Mesenchymal stem cell (in vitro differentiated cells and primary cell): ENCODE measurements at regions not wholly inside any gene's neighbourhood (a gene's known extent, or its start where the extent isn't known, plus 50 kb on each side); places are given as distances from the start of the nearest gene placed in this dataset.

Experiments
- DNase-seq: peaks from one replicate; pipeline ENCODE4 v3.0.0-alpha.2; 2013
- H2AFZ ChIP-seq: one replicate; pipeline ENCODE4 v1.6.1; 2013; ENCODE audit warnings: low read depth, mild to moderate bottlenecking, control low read depth, inconsistent platforms, low read length, moderate library complexity
- H2AK5ac ChIP-seq: 2 replicates; pipeline ENCODE4 v1.6.1; 2013; ENCODE audit warnings: low read length, moderate library complexity, mild to moderate bottlenecking, inconsistent platforms; ENCODE audit not compliant: severe bottlenecking
- H2BK120ac ChIP-seq: one replicate; pipeline ENCODE4 v1.6.1; 2013; ENCODE audit warnings: low read depth, mild to moderate bottlenecking, inconsistent platforms, low read length, moderate library complexity
- H2BK12ac ChIP-seq, 2 experiments: one replicate each; pipeline ENCODE4 v1.6.1; 2013; ENCODE audit warnings: inconsistent platforms in 2 of 2, low read length in 2 of 2, mild to moderate bottlenecking in 2 of 2, moderate library complexity in 2 of 2, control low read depth in 1 of 2
- H2BK15ac ChIP-seq: one replicate; pipeline ENCODE4 v1.6.1; 2013; ENCODE audit warnings: mild to moderate bottlenecking, low read depth, inconsistent platforms; ENCODE audit not compliant: poor library complexity, severe bottlenecking
- H2BK5ac ChIP-seq: 2 replicates; pipeline ENCODE4 v1.6.1; 2013; ENCODE audit warnings: low read depth, mild to moderate bottlenecking, low read length, control low read depth, inconsistent platforms; ENCODE audit not compliant: poor library complexity, severe bottlenecking
- H3K14ac ChIP-seq, 2 experiments: one replicate each; pipeline ENCODE4 v1.6.1; 2013; ENCODE audit warnings: inconsistent platforms in 2 of 2, low read length in 2 of 2, control low read depth in 1 of 2, mild to moderate bottlenecking in 1 of 2, moderate library complexity in 1 of 2
- H3K18ac ChIP-seq, 2 experiments: one replicate each; pipeline ENCODE4 v1.6.1; 2013; ENCODE audit warnings: inconsistent platforms in 2 of 2, low read length in 2 of 2, control low read depth in 1 of 2, low read depth in 1 of 2, mild to moderate bottlenecking in 1 of 2
- H3K23ac ChIP-seq, 2 experiments: one replicate each; pipeline ENCODE4 v1.6.1; 2013; ENCODE audit warnings: inconsistent platforms in 2 of 2, low read length in 2 of 2, mild to moderate bottlenecking in 2 of 2, moderate library complexity in 2 of 2, control low read depth in 1 of 2
- H3K27ac ChIP-seq: 2 replicates; pipeline ENCODE4 v1.5.1; 2013; ENCODE audit warnings: mild to moderate bottlenecking, moderate library complexity, low read length, control low read depth, inconsistent platforms; ENCODE audit not compliant: poor library complexity, severe bottlenecking
- H3K27me3 ChIP-seq, 2 experiments: 2 replicates each; pipeline versions ENCODE4 v1.6.1 to v1.7.0; 2013; ENCODE audit warnings: low read length in 2 of 2, mild to moderate bottlenecking in 2 of 2, moderate library complexity in 2 of 2, control low read depth in 1 of 2, inconsistent platforms in 1 of 2; ENCODE audit not compliant: control insufficient read depth in 1 of 2, insufficient read depth in 1 of 2
- H3K36me3 ChIP-seq, 2 experiments: 2 replicates each; pipeline versions ENCODE4 v1.6.1 to v1.7.0; 2013; ENCODE audit warnings: low read length in 2 of 2, control low read depth in 1 of 2, inconsistent platforms in 1 of 2, low read depth in 1 of 2, mild to moderate bottlenecking in 1 of 2; ENCODE audit not compliant: insufficient read depth in 2 of 2, control insufficient read depth in 1 of 2
- H3K4ac ChIP-seq, 2 experiments: one replicate each; pipeline ENCODE4 v1.6.1; 2013; ENCODE audit warnings: inconsistent platforms in 2 of 2, low read length in 2 of 2, mild to moderate bottlenecking in 2 of 2, moderate library complexity in 2 of 2, control low read depth in 1 of 2, low read depth in 1 of 2
- H3K4me1 ChIP-seq: 2 replicates; pipeline ENCODE4 v1.6.1; 2013; ENCODE audit warnings: low read depth, low read length, control low read depth; ENCODE audit not compliant: control insufficient read depth, insufficient read depth
- H3K4me2 ChIP-seq: 2 replicates; pipeline ENCODE4 v1.6.1; 2013; ENCODE audit warnings: low read length, mild to moderate bottlenecking, inconsistent platforms; ENCODE audit not compliant: poor library complexity, severe bottlenecking
- H3K4me3 ChIP-seq, 2 experiments: 2 replicates each; pipeline versions ENCODE4 v1.5.1 to v1.7.0; 2013; ENCODE audit warnings: low read length in 2 of 2, mild to moderate bottlenecking in 2 of 2, control low read depth in 1 of 2, low read depth in 1 of 2; ENCODE audit not compliant: insufficient read depth in 1 of 2
- H3K79me1 ChIP-seq: replicated peaks from 2 replicates; pipeline ENCODE4 v1.6.1; 2013; ENCODE audit warnings: mild to moderate bottlenecking, control low read depth, low read length, inconsistent platforms; ENCODE audit not compliant: poor library complexity, severe bottlenecking
- H3K9ac ChIP-seq: 2 replicates; pipeline ENCODE4 v1.7.0; 2013; ENCODE audit warnings: mild to moderate bottlenecking, low read length, moderate library complexity
- H3K9me3 ChIP-seq: 2 replicates; pipeline ENCODE4 v1.7.0; 2013; ENCODE audit warnings: mild to moderate bottlenecking, low read length; ENCODE audit not compliant: control insufficient read depth
- H4K8ac ChIP-seq: one replicate; pipeline ENCODE4 v1.6.1; 2013; ENCODE audit warnings: inconsistent platforms, mild to moderate bottlenecking, low read length, moderate library complexity
- H4K91ac ChIP-seq: one replicate; pipeline ENCODE4 v1.6.1; 2013; ENCODE audit warnings: mild to moderate bottlenecking, low read length, inconsistent platforms
- WGBS: methylation state at CpG from one replicate; pipeline ENCODE4 v1.1.7; 2013; ENCODE audit warnings: mixed read lengths; 5-methylcytosine and 5-hydroxymethylcytosine counted together

DNA sequence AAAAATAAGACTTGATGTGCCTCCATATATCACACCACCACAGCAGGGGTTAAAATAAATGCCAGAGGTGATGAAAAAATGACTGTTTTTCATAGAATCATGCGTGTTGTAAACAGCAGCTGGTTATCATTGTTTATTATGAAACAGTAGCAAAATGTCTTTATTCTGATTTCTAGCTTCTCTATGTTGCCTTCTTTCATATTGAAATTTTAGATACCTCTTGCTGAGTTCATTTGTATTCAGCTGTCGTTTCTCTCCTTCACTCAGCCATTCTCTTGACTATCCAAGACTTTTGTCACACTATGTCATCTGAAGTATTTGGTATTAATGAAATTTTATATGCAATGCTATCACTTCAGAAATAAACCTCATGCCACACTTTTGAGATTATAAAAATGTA, 465.0 kb downstream of the TAF11L14 start:
- Histone ChIP-seq H4K8ac (no peak overlapping the region), H2BK5ac (no peak overlapping the region), H3K79me1 (no peaks in the 10 kb centered on the region), H3K4me1 (no peaks in the 10 kb centered on the region), H3K36me3 (no peaks in the 10 kb centered on the region), H3K9me3 (no peaks in the 10 kb centered on the region), H3K23ac (no peak overlapping the region), H3K27ac (no peak overlapping the region), H2BK12ac (no peak overlapping the region), H3K4me2 (no peak overlapping the region), H4K91ac (no peak overlapping the region), H3K18ac (no peak overlapping the region), H2BK120ac (no peak overlapping the region), H3K4ac (no peak overlapping the region), H2AFZ (no peak overlapping the region), H3K27me3 (no peaks in the 10 kb centered on the region), H2BK15ac (no peak overlapping the region), H3K14ac (no peak overlapping the region), H3K4me3 (no peak overlapping the region), H2AK5ac (no peak overlapping the region), H3K9ac (no peak overlapping the region)
- DNase-seq = no peak
- WGBS = no CpG with 5 or more reads among the region's 2 CpGs

DNA sequence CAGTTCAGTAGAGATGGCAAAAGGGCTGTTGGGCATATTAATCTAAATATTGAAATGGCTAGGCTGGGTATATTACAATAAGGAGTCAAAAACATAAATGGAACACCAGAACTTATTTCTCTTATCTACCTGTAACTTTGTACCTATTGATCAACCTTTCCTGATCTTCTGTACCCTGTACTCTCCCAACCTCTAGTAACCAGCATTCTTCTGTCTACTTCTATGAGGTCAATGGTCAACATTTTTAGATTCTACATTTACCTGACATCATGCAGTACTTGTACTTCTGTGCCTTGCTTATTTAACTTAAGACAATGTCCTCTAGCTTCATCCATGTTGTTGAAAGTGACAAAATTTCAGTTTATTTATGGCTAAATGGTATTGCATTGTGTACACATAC, 467.3 kb downstream of the TAF11L14 start:
- no peak overlapping the region for H2AK5ac ChIP-seq
- no peaks in the 10 kb centered on the region for H3K9me3 ChIP-seq
- H3K79me1 ChIP-seq = no peaks in the 10 kb centered on the region
- no peak overlapping the region for H2BK5ac ChIP-seq
- H3K27ac ChIP-seq = no peak overlapping the region
- no peaks in the 10 kb centered on the region for H3K4me1 ChIP-seq
- H3K14ac ChIP-seq = no peak overlapping the region
- no peak overlapping the region for H4K91ac ChIP-seq
- H2BK12ac ChIP-seq = no peak overlapping the region
- no peaks in the 10 kb centered on the region for H3K27me3 ChIP-seq
- no peak overlapping the region for H3K4me3 ChIP-seq
- no peak overlapping the region for H2BK120ac ChIP-seq
- H3K36me3 ChIP-seq = no peaks in the 10 kb centered on the region
- no peak overlapping the region for H3K4me2 ChIP-seq
- no peak overlapping the region for H3K4ac ChIP-seq
- no peak overlapping the region for H4K8ac ChIP-seq
- H3K18ac ChIP-seq = no peak overlapping the region
- no peak overlapping the region for H3K9ac ChIP-seq
- no peak overlapping the region for H3K23ac ChIP-seq
- no peak for DNase-seq
- no peak overlapping the region for H2BK15ac ChIP-seq
- no peak overlapping the region for H2AFZ ChIP-seq

DNA sequence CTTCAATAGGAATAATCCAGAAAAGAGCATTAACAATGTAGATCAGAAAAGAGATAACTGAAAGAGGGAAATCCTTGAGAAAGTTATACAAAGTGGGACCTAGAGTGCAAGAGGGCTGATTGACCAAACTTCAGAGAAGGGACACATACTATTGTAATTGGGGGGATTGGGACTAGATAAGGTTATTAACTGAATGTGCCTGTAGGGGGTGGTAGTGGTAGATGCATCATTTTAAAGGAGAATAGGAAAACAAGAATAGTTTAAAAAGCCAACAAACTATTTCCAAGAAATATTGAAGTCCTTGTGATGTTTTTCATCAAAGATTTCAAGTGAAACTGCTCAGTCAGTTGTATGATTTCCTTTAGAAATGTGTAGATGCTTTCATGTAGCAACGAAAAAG, 468.5 kb downstream of the TAF11L14 start:
- no peak overlapping the region for H2BK15ac ChIP-seq
- DNase-seq = no peak
- H3K4me3 ChIP-seq = no peak overlapping the region
- H3K9me3 ChIP-seq = no peaks in the 10 kb centered on the region
- H4K91ac ChIP-seq = no peak overlapping the region
- H3K36me3 ChIP-seq = no peaks in the 10 kb centered on the region
- H3K23ac ChIP-seq = no peak overlapping the region
- no peak overlapping the region for H2AK5ac ChIP-seq
- H3K4me2 ChIP-seq = no peak overlapping the region
- H3K4me1 ChIP-seq = no peaks in the 10 kb centered on the region
- H3K18ac ChIP-seq = no peak overlapping the region
- H4K8ac ChIP-seq = no peak overlapping the region
- H2BK12ac ChIP-seq = no peak overlapping the region
- H3K27me3 ChIP-seq = no peaks in the 10 kb centered on the region
- H2BK5ac ChIP-seq = no peak overlapping the region
- H2AFZ ChIP-seq = no peak overlapping the region
- H3K79me1 ChIP-seq = no peaks in the 10 kb centered on the region
- H3K9ac ChIP-seq = no peak overlapping the region
- no peak overlapping the region for H2BK120ac ChIP-seq
- WGBS = 16% methylated on average over 1 of the region's 1 CpG
- no peak overlapping the region for H3K27ac ChIP-seq
- no peak overlapping the region for H3K4ac ChIP-seq
- H3K14ac ChIP-seq = no peak overlapping the region

DNA sequence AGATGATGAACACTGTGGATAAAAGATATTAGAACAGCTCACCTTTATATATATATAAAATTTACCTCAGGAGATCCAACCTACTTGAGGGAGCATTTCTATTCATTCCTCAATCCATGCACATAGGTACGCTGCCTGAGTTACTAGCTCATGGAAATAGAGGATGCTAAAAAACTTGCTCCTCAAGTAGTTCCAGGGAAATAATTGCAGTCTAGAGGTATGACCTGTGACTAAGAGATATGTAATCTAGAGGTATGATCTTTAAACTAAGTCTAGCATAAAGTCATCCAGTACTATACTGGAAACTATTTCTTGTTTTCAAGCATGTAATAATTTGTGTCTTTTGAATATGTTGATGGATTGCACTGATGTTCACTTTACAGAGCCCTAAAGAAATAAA, 471.2 kb downstream of the TAF11L14 start:
- Histone ChIP-seq H3K18ac (no peak overlapping the region), H3K36me3 (no peaks in the 10 kb centered on the region), H2AFZ (no peak overlapping the region), H3K9ac (no peak overlapping the region), H4K91ac (no peak overlapping the region), H2BK15ac (no peak overlapping the region), H2AK5ac (no peak overlapping the region), H3K79me1 (no peaks in the 10 kb centered on the region), H3K4me3 (no peak overlapping the region), H3K23ac (no peak overlapping the region), H3K4me2 (no peak overlapping the region), H2BK5ac (no peak overlapping the region), H3K4me1 (no peaks in the 10 kb centered on the region), H3K27ac (no peak overlapping the region), H4K8ac (no peak overlapping the region), H3K4ac (no peak overlapping the region), H2BK120ac (no peak overlapping the region), H3K9me3 (no peaks in the 10 kb centered on the region), H3K14ac (no peak overlapping the region), H3K27me3 (no peaks in the 10 kb centered on the region), H2BK12ac (no peak overlapping the region)
- WGBS = no CpG with 5 or more reads among the region's 1 CpG
- DNase-seq = no peak
